Transverse colon (tissue), 3 donors: ENCODE measurements at regions not wholly inside any gene's neighbourhood (a gene's known extent, or its start where the extent isn't known, plus 50 kb on each side); places are given as distances from the start of the nearest gene placed in this dataset.

Experiments used
- EP300 ChIP-seq: sonication (generic); formaldehyde crosslinking; IDR thresholded peaks from one replicate; pipeline ENCODE4 v1.6.1; 2017; ENCODE audit warnings: antibody characterized with exemption, low read depth
- TF ChIP-seq, protein P1 (sequence below), 5 experiments: fragments of 200-600 bp in 3 of 5; fragments of 450-650 bp in 2 of 5; sonication (generic) in 3 of 5; IDR thresholded peaks; 1 replicate in 2 of 5; 2 replicates in 3 of 5; pipeline ENCODE4 v1.5.1; 2016 to 2017; ENCODE audit warnings: antibody characterized with exemption in 5 of 5, inconsistent platforms in 3 of 5, mild to moderate bottlenecking in 2 of 5, moderate library complexity in 1 of 5

GRCh38 chr13:24606486-24607170 lies 73.6 kb upstream of the ATP12A start:
- TF ChIP-seq, protein P1, sequence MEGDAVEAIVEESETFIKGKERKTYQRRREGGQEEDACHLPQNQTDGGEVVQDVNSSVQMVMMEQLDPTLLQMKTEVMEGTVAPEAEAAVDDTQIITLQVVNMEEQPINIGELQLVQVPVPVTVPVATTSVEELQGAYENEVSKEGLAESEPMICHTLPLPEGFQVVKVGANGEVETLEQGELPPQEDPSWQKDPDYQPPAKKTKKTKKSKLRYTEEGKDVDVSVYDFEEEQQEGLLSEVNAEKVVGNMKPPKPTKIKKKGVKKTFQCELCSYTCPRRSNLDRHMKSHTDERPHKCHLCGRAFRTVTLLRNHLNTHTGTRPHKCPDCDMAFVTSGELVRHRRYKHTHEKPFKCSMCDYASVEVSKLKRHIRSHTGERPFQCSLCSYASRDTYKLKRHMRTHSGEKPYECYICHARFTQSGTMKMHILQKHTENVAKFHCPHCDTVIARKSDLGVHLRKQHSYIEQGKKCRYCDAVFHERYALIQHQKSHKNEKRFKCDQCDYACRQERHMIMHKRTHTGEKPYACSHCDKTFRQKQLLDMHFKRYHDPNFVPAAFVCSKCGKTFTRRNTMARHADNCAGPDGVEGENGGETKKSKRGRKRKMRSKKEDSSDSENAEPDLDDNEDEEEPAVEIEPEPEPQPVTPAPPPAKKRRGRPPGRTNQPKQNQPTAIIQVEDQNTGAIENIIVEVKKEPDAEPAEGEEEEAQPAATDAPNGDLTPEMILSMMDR (IDR thresholded peaks at IDR 0.05): no peak
- TF ChIP-seq EP300: no peak
